ENCODE measurements at regions not wholly inside any gene's neighbourhood (a gene's known extent, or its start where the extent isn't known, plus 50 kb on each side); places are given as distances from the start of the nearest gene placed in this dataset.

DNA sequence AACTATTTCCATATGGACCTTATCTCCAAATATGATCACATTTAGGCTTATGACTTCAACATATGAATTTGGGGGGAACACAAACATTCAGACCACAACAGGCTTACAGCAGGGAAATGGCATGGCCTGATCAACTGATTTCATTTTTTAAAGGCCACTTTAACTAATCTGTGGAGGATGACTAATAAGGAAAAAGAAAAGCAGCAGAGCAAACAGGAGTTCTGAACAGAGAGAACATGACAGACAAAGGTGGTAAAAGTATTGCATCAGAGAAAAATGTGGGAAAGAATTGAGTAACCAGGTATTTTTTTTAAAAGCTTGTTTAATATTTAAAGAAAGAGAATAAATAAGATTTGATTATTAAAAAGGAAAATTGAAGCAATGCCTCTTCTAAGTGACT, 366.1 kb upstream of the TMPO start:
- DNase-seq (ENCODE audit: low read depth): no peak

DNA sequence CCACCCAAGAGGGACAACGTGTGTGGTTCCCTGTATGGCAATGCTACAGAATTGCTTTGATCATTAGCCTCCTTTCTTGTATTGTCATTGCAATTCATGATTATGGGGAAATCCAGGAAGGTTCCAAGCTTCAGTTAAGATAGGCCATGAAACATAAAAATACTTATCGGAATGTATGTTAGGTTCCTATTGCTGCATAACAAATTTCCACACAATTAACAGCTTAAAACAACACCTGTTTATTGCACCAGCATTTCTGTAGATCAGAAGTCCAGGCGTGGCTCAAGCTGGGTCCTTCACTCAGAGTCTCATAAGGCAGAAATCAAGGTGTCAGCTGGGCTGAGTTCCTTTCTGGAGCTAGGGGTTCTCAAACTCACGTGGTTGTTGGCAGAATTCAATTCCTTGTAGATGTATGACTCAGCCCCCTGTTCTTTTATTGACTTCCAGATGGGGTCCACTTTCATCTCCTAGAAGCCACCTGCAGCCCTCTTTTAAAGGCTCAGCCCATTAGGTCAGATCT, 365.6 kb upstream of the TMPO start:
- DNase-seq (ENCODE audit: low read depth): no peak

DNA sequence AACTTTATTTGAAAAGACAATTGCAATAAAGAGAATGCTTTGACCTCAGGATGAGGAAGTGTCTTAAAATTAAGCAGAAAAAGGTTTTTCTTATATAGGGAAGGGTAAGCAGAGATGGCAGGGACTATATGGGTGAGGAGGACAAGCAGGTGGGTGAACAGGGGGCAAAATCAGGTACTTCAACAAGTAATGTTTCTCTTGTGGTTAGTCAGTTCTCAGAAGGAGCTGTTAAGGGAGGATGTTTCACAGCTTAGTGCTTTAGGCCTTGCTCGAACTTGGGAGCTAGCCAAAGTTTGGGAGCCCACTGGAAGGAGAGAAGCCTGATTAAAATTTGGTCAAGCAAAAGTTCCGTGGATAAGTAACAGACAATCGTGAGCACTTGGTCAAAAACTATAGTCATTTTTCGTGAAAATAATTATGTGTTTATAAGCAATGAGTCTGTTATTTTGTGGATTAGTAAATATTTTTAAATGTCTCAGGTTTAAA, 364.2 kb upstream of the TMPO start:
- no peak for DNase-seq (ENCODE audit: low read depth)

DNA sequence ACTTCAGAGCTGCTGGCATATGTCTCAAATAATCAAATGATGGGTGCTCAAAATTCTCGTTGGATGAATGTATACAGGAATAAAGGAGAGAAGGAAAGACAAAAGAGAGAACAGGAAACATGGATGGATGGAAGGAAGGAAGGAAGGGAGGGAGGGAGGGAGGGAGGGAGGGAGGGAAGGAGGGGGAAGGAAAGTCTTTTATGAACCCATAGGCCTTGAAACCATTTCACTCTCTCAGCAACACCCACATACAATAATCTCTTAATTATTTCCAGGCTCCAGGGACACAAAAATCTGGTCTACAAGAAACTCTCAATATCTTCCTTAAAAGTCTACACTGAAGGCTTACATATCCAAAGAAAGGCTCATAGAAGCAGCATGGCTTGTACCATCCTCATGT, 363.4 kb upstream of the TMPO start:
- no peak for DNase-seq (ENCODE audit: low read depth)

DNA sequence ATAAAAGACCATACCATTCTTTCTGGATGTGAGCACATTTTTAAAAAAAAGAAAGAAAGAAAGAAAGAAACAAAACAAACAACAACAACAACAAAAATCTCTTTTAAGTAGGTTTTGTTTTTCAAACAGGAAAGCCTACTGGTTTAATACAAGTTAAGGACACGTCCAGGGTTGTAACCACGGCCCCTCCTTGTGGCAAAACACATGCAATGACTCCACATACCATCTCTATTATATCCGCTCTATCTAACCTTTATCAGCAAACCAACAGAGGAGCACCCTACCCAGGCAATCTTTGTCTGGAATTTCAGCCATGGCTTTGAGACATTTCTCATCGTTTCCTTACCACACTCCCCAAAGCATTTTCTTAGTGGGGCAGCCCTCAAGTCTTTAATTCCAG, 360.5 kb upstream of the TMPO start:
- no peak for DNase-seq (ENCODE audit: low read depth)

DNA sequence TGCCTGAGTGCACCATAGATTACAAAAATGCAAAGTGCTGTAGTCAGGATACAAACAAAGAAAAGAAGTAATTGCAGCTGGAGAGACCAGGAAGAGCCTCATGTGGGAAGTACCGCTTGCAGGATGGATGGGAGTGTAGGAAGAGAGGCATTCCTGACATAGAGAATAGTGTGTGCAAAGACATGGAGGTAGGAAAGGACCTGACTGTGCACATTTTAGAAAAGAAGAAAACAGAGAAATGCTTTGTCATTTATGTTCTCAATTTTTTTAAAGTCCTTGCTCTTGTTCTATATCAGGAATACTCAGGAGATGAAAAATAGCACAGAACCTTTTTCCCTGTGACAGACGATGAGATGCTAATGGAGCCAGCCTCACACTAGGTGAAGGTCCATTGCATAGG, 358.7 kb upstream of the TMPO start:
- DNase-seq (ENCODE audit: low read depth): no peak

DNA sequence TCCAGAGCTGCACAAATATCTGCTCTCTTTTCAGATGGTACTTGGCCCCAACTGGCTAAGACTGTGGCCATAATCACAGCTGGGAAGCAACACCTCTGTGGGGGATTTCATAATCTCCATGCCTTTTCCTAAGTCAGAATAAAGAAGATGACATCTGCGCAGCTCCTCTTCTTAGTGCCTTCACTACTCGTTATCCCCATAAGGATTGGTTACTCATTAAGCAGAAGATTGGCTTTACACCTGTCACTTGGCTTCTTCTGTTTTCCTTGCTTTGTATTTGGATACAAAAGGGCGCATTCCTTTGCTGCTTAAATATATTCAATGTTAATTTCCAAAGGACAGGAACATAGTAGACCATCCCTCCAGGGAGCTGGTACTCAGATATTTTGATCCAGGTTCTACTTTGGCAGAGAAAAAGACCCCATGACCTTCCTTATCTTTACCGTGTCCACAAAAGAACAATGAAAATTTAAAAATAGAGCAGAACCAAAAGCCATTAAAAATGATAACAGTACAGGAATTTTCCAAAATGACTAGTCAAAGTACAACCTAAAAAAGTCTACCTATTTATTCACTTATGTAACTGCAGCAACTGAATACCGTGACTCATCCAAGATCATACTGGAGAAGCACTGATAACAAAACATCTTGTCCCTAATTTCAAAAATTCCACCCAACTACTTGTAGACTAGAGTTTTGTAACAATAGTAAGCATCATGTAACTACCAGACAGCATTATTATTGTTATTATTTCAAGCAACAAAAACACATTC, 352.3 kb upstream of the TMPO start:
- DNase-seq (ENCODE audit: low read depth): no peak

DNA sequence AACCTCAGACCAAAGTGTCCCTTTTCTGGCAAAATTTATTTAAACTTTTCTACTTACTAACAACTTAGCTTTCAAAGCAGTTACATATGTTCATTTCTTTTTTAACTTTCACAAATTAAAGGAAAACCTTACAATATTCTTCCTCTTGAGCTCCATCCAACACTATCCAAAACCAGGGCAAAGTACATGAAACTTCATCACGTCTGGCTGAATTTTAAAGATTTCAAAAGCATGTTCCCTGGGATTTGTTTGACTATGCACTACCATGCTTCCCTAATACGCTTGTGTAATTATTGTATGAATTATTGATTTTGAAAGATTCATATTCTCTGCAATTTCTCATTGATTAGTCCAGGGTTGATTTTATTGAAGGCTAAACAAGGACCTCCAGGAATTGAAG, 343.1 kb upstream of the TMPO start:
- no peak for DNase-seq (ENCODE audit: low read depth)

DNA sequence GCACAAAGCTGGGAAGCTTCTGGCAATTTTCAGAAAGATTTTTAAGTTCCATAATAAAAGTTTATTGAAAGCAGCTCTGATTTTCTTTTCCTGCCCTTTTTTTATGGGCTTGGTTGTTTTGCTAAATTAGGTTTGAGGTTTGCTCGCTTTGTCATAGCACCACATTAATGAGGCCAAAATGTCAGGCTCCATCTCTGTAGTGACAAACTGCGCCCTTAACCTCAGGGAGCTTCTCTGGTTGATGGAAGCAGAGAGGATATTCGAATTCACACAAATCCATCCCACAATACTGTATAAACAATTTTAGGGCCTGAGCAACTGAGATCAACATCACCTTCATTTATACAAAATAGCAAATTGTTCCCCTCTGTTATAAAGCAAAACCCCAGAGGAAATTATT, 342.6 kb upstream of the TMPO start:
- no peak for DNase-seq (ENCODE audit: low read depth)

DNA sequence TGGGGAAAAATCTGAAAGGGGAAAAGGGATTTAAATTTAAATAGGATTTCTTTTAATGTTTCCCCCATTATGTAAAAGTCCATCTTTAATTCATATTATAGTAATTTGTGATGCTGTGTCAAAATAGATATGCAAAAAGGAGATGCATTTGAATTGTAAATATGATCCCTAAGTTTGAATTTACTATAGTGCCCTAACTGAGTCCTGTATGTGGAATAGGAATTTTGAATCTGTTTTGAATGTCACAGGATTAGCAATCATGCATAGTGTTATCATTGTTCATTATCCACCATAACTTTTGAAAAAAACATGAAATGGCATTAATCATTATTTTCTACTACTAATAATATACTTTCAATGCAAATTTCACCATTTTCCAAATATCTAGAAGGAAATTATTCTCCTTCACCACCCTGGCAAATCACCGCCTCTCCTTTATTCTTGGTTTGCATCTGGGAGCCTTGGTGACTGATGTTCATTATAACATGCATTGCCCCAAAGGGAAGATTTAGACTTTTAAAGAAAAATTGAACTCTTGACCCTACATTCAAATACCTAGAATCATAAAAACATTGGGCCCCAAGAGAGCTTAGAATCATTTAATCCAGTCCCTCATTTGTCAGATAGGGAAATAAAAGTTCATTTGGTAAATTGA, 341.5 kb upstream of the TMPO start:
- no peak for DNase-seq (ENCODE audit: low read depth)

DNA sequence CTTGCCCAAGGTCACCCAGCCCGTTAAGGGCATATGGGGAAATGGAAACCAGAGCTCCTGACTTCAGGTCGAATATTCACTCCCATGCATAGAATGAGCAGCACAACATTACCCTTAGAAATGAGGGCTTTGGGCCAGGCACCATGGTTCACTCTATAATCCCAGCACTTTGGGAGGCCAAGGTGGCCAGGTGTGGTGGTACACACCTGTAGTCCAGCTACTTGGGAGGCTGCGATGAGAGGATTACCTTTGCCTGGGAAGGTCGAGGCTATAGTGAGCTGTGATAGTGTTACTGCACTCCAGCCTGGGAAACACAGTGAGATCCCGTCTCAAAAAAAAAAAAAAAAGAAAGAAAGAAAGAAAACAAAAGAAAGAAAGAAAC, 341.0 kb upstream of the TMPO start:
- DNase-seq (ENCODE audit: low read depth): no peak

DNA sequence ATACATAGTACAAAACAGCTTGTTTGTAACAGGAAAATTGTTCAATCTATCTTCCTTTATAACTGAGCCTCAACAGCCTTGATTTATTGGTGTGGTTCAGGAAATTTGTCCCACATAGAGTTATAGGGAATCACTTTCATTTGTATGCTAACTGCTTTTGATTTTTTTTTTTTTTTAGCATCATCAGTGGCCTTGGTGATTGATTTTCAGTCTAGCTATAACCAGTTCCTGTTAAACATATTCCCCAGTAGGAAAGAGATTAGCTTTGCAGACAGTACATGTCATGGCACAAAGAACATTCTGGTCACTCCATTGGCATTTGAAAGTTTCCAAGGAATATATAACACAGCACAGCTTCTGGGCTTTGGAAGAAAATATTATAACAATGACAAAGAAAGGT, 337.3 kb upstream of the TMPO start:
- no peak for DNase-seq (ENCODE audit: low read depth)

DNA sequence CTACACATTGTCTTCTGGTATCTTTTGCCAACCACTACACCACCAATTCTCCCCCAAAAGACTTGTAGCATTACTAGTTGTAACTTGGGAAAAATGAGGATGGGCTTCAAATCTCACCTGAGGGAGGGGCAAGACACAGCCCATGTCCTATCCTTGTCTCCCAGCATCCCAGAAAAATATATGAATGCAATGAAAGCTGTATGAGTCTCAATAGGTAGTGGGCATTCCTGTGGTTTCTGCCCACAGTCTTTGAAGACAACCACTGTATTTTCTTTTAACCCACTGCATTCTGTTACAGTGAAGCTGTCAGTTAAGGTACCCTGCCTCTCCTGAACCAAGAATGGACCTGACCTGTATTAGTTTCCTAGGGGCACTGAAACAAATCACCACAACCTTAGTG, 336.2 kb upstream of the TMPO start:
- DNase-seq (ENCODE audit: low read depth): no peak

DNA sequence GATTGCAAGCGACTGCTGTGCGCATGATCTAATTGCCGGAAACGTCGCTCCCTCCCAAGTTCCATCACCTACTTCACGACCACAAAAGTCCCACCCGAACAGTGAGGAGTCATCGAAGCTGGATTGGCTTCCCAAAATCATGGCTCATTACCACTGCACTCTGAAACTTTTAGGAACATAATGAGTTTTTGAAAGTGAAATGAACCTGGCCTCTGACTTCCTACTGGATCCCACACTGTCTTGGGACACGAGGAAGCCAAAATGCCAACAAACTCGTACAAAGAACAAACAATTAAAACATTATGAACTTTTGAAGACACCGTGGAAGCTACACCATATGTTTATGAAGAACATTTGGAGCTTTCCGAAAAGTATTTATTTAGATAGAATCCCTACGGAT, 334.8 kb upstream of the TMPO start:
- DNase-seq (ENCODE audit: low read depth): no peak

DNA sequence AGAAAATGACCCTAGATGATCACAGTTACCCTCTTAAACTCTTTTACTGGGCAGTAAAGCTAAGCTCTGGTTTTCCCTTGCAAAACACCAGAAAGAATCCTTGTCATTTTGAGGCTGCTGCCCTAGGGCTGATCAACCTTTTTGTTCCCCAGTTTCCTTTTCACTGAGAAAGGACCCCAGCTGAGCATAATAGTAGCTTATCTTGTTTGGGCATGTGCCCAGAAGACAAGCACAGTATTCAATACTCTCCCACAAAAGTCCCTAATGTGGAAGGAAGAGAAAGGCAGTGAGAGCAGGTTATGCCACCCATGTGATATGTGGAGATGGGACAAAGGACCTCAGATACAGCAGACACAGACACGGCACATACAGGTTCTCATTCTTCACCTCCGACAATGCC, 332.6 kb upstream of the TMPO start:
- no peak for DNase-seq (ENCODE audit: low read depth)

DNA sequence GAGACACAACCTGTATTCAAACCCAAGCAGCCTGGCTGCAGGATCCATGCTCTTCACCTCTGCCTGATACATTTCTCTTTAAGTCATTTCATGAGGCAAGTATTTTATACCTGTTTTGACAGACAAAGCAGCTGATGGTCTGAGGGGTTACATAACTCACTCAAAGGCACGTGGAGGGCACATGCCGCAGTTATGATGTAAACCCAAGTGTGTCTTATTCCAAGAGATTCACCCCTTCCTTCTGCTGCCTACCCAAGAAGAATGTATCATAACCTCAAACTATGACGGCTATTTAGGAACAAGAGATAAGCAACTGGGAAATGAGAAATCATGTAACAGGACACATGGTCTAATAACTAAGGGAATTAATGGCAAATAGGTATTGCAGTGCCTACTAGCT, 329.8 kb upstream of the TMPO start:
- no peak for DNase-seq (ENCODE audit: low read depth)

DNA sequence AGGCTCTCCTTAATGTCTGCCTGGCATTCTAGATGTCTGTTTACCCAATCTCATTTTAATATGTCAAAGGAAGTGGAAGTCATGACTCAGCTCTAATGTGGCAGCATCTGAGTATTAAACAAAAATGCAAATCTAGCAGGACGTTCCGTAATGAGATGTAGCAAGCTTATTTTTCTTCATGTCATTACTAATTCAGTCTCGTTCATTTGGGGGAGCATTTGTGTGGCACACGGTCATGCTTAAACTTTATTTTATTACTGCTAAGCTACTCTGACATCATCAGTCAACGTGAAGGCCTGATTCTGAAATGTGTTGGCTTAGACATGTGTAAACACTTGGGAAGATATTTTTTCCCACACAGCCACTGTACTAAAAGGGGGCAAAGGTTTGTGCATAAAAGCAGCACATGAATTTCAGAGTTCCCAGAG, 326.7 kb upstream of the TMPO start:
- no peak for DNase-seq (ENCODE audit: low read depth)

DNA sequence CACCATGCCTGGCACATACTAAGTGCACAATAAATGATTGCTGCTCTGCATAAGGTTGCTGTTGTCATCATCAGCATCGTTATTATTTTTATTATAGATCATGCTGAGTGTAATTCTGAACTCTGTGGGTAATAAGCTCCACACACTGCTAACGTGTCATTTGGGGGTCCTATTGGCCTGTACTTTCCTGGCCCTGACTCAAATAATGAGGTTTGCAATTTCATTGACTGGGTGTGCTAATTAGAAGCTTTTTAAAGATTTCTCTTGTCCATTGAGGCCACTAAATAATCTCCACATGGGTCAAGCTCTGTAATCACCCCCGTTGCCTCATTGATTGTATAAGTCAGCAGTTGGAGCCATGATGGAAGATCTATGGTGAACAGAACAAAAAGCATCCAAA, 320.8 kb upstream of the TMPO start:
- no peak for DNase-seq (ENCODE audit: low read depth)

DNA sequence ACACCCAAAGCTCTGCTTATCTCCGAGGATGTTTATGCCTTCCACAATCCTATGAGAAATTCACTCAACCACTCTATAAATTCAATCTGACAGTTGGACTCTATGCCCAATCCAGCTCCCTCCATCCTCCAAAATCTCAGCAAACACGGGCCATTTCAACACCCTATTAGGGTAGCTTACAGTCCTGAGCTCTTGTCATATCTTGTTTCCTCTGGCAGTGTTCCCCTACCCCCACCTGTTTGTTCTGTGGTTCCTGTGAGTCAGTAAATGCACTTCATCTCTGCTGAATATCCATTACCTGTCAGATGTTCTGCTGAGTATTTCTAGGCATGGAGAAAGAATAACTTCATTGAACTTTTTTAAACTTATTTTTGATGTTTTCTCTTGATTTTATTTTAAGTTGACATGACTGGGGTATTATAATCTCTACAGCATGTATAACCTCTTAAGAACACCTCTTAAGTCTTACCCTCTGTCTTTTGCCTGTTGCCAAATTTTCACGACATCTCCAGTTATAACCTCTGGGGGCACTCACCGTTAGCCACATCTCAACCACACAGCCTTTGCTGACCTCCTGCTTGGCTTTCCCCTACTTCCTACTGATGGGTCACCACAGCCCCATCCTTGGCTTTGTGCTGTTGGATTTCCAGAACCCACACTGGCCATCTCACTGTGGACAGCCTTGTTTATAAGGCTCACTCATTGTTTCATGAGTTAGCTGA, 317.0 kb upstream of the TMPO start:
- no peak for DNase-seq (ENCODE audit: low read depth)

DNA sequence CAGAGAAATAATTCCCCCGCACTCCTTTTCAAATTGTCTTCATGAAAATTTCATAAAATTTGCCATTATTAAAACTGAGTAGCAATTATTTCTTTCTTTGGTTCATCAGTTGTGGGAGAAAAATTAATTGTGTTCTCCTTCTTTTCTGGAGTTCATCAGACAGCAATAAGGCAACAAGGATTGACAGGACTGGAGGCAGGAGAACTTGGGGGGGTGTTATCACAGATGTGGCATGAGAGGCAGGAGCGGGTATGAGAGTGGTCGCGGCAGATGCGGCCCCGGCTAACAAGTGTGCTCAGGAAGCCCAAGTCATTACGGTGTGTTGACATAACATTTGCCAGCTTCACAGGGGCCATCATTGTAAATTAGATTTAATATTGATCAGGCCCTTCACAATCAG, 306.6 kb upstream of the TMPO start:
- DNase-seq (ENCODE audit: low read depth): no peak

DNA sequence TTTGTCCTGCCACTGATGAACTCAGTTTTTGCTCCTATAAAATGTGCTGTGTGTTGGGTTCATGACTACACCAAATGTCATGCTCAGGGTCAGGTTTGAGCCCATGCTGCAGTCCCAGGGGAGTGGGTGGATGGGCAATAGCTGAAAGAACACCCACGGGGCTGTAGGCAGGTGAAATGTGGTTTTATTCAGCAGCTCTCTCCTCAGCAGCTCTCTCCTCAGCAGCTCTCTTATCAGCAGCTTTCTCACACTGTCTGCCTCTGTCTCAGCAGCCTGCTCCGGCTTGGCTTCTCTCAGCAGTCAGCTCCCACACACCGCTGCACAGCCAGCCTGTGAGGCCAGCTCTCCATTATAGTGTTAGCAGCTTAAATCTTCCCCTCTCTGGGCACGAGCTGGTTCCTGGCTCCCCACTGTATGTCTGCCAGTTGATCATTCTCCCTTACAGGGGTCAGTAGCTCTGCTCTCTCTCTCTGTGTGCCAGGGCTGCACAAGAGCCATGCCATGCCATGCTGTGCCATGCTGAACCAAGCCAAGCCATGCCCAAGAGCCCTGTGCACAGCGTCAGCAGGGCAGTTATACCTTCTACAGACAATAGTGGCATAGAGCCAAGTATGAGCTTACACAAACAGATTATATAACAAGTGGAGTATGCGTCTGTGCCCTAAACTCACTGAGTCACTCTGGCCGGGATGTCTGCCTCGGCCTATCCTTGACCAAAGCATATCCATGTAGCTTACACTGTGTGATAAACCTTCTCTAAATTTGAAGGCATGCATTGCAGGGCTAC, 303.3 kb upstream of the TMPO start:
- DNase-seq (ENCODE audit: low read depth): no peak

DNA sequence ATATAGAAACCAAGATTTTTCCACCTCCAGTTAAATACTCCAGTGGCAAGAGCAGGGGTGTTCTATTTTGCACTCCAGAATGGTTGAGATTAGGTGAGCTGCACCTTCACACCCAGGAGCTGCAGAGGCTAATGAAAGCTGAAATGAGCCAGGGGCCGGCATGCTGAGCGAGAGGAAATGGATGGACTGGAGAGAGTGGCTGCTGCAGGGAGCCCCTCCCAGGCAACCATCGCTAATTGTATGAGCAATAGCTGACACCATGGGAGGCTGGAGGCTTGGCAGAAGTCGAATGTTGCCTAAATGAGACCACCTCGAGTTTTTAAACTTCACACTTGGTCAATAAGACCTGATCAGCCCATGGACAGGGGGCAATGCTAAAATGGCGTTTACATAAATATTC, 301.8 kb upstream of the TMPO start:
- no peak for DNase-seq (ENCODE audit: low read depth)
